GM23338 (cell line): ENCODE measurements at regions not wholly inside any gene's neighbourhood (a gene's known extent, or its start where the extent isn't known, plus 50 kb on each side); places are given as distances from the start of the nearest gene placed in this dataset.

Source experiments
- ATAC-seq: fragments of 200-7000 bp; cut with Tn5 transposase; 3 replicates; pipeline ENCODE4 v1.9.1; 2020
- DNase-seq: peaks from one replicate; pipeline ENCODE4 v3.0.0-alpha.2; 2015; ENCODE audit warnings: low spot score
- H2AFZ ChIP-seq: fragments of 200-600 bp; sonication (generic); 2 replicates; pipeline ENCODE4 v1.8.0; 2016; ENCODE audit warnings: antibody characterized with exemption, mild to moderate bottlenecking, moderate library complexity
- H3F3A ChIP-seq: fragments of 200-600 bp; sonication (generic); replicated peaks from 2 replicates; pipeline ENCODE4 v1.8.0; 2017; ENCODE audit warnings: antibody characterized with exemption, mixed run types, low read depth
- H3K27ac ChIP-seq: fragments of 200-600 bp; sonication (generic); 2 replicates; pipeline ENCODE4 v1.6.1; 2016; ENCODE audit warnings: low read depth
- H3K27me3 ChIP-seq: fragments of 200-600 bp; sonication (generic); 2 replicates; pipeline ENCODE4 v1.8.0; 2016; ENCODE audit warnings: mild to moderate bottlenecking, mixed run types, moderate library complexity; ENCODE audit not compliant: insufficient read depth
- H3K36me3 ChIP-seq: fragments of 200-600 bp; sonication (generic); 2 replicates; pipeline ENCODE4 v1.8.0; 2016; ENCODE audit warnings: mild to moderate bottlenecking; ENCODE audit not compliant: insufficient read depth
- H3K4me1 ChIP-seq: fragments of 200-600 bp; sonication (generic); 2 replicates; pipeline ENCODE4 v1.8.0; 2016; ENCODE audit warnings: mild to moderate bottlenecking, moderate library complexity; ENCODE audit not compliant: insufficient read depth
- H3K4me2 ChIP-seq: fragments of 200-600 bp; sonication (generic); 2 replicates; pipeline ENCODE4 v1.7.1; 2017; ENCODE audit warnings: mixed run types
- H3K4me3 ChIP-seq: fragments of 200-600 bp; sonication (generic); 2 replicates; pipeline ENCODE4 v1.6.1; 2016; ENCODE audit warnings: mixed run types
- H3K79me2 ChIP-seq: fragments of 200-600 bp; sonication (generic); replicated peaks from 2 replicates; pipeline ENCODE4 v1.8.0; 2017; ENCODE audit warnings: mild to moderate bottlenecking; ENCODE audit not compliant: insufficient read depth
- H3K9me2 ChIP-seq: fragments of 200-600 bp; sonication (generic); 2 replicates; pipeline ENCODE4 v1.8.0; 2017; ENCODE audit not compliant: insufficient read depth
- H4K20me1 ChIP-seq: fragments of 200-600 bp; sonication (generic); replicated peaks from 2 replicates; pipeline ENCODE4 v1.8.0; 2017; ENCODE audit warnings: mild to moderate bottlenecking; ENCODE audit not compliant: insufficient read depth
- H3K27ac Mint-ChIP-seq: 2 replicates; pipeline ENCODE4 v1.8.0; 2020; ENCODE audit warnings: inconsistent platforms, mild to moderate bottlenecking, moderate library complexity, mixed read lengths
- H3K27me3 Mint-ChIP-seq: 3 replicates; pipeline ENCODE4 v1.8.0; 2022; ENCODE audit warnings: low read depth, mild to moderate bottlenecking, moderate library complexity, mixed read lengths, inconsistent platforms; ENCODE audit not compliant: insufficient read depth, poor library complexity
- H3K36me3 Mint-ChIP-seq: 3 replicates; pipeline ENCODE4 v1.8.0; 2021; ENCODE audit warnings: low read depth, mild to moderate bottlenecking, inconsistent platforms, moderate library complexity, mixed read lengths
- H3K4me1 Mint-ChIP-seq: 3 replicates; pipeline ENCODE4 v1.8.0; 2020; ENCODE audit warnings: mild to moderate bottlenecking, inconsistent platforms, mixed read lengths
- H3K4me3 Mint-ChIP-seq: 3 replicates; pipeline ENCODE4 v1.8.0; 2021; ENCODE audit warnings: moderate library complexity, mild to moderate bottlenecking, inconsistent platforms, mixed read lengths
- H3K9me3 Mint-ChIP-seq: 3 replicates; pipeline ENCODE4 v1.8.0; 2020; ENCODE audit warnings: moderate library complexity, mild to moderate bottlenecking, inconsistent platforms, mixed read lengths
- EZH2 ChIP-seq: fragments of 200-600 bp; sonication (generic); IDR thresholded peaks from one replicate; pipeline ENCODE4 v1.8.0; 2017; ENCODE audit warnings: antibody characterized with exemption, mild to moderate bottlenecking, low read depth; ENCODE audit not compliant: unreplicated experiment
- EZH2phosphoT487 ChIP-seq: fragments of 200-600 bp; sonication (generic); IDR thresholded peaks from one replicate; pipeline ENCODE4 v1.8.1; 2018; ENCODE audit warnings: antibody characterized with exemption; ENCODE audit not compliant: unreplicated experiment
- JUNB ChIP-seq: IDR thresholded peaks from one replicate; pipeline ENCODE4 v1.6.1; 2016; ENCODE audit warnings: antibody characterized with exemption; ENCODE audit not compliant: unreplicated experiment
- NANOG ChIP-seq: IDR thresholded peaks from 2 replicates; pipeline ENCODE4 v1.6.1; 2016; ENCODE audit warnings: antibody characterized with exemption, borderline replicate concordance
- ZNF331 ChIP-seq: fragments of 250-450 bp; sonication (Bioruptor Pico); IDR thresholded peaks from 2 replicates; pipeline ENCODE4 v1.5.0; 2020; ENCODE audit warnings: low read depth, mild to moderate bottlenecking, moderate library complexity
- TF ChIP-seq, protein P1 (sequence below): fragments of 250-450 bp; sonication (Bioruptor Pico); IDR thresholded peaks from 2 replicates; pipeline ENCODE4 v1.5.0; 2020; ENCODE audit warnings: mild to moderate bottlenecking, moderate library complexity
- TF ChIP-seq, protein P2 (sequence below), 2 experiments: fragments of 200-600 bp in 1 of 2; sonication (generic) in 1 of 2; conservative IDR thresholded peaks; 2 replicates each; pipeline versions ENCODE4 v1.5.1 to v1.6.1; 2016 to 2017; ENCODE audit warnings: antibody characterized with exemption in 2 of 2, low read depth in 2 of 2, mild to moderate bottlenecking in 2 of 2, moderate library complexity in 1 of 2

DNA sequence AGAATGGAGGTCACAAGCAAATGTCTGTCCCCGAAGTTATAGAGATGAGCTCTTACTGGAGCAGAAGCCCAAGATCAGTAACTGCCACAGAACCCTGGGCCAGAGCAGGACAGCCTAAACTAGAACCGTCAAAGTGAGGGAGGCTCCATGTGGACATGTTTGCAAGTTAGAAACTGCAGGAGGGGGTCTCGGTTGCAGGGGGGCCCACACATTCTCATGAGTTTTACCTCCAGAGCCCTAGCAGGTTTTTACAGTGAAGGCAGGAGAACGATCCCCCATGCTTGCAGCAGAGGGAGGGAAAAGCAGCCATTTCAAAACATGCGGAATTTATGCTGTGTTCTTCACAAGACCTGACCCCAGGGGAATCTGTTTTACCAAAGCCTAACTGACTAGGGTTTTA lies 133.5 kb upstream of the B3GAT1 start (continued):
- TF ChIP-seq, protein P1, sequence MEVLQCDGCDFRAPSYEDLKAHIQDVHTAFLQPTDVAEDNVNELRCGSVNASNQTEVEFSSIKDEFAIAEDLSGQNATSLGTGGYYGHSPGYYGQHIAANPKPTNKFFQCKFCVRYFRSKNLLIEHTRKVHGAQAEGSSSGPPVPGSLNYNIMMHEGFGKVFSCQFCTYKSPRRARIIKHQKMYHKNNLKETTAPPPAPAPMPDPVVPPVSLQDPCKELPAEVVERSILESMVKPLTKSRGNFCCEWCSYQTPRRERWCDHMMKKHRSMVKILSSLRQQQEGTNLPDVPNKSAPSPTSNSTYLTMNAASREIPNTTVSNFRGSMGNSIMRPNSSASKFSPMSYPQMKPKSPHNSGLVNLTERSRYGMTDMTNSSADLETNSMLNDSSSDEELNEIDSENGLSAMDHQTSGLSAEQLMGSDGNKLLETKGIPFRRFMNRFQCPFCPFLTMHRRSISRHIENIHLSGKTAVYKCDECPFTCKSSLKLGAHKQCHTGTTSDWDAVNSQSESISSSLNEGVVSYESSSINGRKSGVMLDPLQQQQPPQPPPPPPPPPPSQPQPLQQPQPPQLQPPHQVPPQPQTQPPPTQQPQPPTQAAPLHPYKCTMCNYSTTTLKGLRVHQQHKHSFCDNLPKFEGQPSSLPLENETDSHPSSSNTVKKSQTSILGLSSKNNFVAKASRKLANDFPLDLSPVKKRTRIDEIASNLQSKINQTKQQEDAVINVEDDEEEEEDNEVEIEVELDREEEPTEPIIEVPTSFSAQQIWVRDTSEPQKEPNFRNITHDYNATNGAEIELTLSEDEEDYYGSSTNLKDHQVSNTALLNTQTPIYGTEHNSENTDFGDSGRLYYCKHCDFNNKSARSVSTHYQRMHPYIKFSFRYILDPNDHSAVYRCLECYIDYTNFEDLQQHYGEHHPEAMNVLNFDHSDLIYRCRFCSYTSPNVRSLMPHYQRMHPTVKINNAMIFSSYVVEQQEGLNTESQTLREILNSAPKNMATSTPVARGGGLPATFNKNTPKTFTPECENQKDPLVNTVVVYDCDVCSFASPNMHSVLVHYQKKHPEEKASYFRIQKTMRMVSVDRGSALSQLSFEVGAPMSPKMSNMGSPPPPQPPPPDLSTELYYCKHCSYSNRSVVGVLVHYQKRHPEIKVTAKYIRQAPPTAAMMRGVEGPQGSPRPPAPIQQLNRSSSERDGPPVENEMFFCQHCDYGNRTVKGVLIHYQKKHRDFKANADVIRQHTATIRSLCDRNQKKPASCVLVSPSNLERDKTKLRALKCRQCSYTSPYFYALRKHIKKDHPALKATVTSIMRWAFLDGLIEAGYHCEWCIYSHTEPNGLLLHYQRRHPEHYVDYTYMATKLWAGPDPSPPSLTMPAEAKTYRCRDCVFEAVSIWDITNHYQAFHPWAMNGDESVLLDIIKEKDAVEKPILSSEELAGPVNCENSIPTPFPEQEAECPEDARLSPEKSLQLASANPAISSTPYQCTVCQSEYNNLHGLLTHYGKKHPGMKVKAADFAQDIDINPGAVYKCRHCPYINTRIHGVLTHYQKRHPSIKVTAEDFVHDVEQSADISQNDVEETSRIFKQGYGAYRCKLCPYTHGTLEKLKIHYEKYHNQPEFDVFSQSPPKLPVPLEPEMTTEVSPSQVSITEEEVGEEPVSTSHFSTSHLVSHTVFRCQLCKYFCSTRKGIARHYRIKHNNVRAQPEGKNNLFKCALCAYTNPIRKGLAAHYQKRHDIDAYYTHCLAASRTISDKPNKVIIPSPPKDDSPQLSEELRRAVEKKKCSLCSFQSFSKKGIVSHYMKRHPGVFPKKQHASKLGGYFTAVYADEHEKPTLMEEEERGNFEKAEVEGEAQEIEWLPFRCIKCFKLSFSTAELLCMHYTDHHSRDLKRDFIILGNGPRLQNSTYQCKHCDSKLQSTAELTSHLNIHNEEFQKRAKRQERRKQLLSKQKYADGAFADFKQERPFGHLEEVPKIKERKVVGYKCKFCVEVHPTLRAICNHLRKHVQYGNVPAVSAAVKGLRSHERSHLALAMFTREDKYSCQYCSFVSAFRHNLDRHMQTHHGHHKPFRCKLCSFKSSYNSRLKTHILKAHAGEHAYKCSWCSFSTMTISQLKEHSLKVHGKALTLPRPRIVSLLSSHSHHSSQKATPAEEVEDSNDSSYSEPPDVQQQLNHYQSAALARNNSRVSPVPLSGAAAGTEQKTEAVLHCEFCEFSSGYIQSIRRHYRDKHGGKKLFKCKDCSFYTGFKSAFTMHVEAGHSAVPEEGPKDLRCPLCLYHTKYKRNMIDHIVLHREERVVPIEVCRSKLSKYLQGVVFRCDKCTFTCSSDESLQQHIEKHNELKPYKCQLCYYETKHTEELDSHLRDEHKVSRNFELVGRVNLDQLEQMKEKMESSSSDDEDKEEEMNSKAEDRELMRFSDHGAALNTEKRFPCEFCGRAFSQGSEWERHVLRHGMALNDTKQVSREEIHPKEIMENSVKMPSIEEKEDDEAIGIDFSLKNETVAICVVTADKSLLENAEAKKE (CRISPR knock-in tag), result no peak

DNA sequence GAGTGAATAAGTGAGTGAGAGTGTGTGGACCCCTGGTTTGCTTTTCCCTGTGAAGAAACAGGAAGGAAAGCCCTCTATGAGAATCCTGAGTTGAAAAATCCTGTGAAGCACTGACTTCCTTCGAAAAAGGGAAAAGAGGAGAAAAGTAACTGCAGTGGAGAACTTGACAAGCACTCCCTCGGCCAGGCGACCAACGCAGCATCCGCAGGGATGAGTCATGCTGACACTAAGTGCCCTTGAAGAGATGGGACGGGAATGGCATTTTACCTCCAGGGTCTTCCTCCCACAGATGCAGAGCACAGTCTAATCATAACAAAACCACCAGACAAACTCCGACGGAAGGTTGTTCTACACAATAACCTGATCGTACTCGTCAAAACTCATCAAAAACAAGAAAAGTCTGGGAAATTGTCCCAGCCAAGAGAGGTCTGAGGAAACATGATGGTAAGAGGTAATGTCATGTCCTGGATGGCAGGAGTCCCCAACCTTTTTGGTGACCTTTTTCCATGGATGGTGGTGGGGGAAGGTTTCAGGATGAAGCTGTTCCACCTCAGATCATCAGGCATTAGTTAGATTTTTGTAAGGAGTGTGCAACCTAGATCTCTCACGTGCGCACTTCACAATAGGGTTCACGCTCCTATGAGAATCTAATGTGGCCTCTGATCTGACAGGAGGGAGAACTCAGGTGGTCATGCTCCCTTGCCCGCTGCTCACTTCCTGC lies 132.2 kb upstream of the B3GAT1 start:
- Histone ChIP-seq H3F3A (no peaks in the 10 kb centered on the region), H3K27me3 (no peaks in the 10 kb centered on the region), H3K9me2 (no peaks in the 10 kb centered on the region), H4K20me1 (no peaks in the 10 kb centered on the region), H2AFZ (no peak overlapping the region), H3K4me2 (no peak overlapping the region), H3K4me3 (no peak overlapping the region), H3K4me1 (no peaks in the 10 kb centered on the region), H3K79me2 (no peaks in the 10 kb centered on the region), H3K36me3 (no peaks in the 10 kb centered on the region), H3K27ac (no peak overlapping the region)
- H3K4me3 Mint-ChIP-seq, result no peak overlapping the region
- peaks cover 4% of the 10 kb centered on the region for H3K27me3 Mint-ChIP-seq
- DNase-seq, result no peak
- peaks cover 11% of the 10 kb centered on the region; the same call in 2 of the 3 replicates for H3K4me1 Mint-ChIP-seq
- no peak for TF ChIP-seq NANOG
- no peak for TF ChIP-seq EZH2phosphoT487
- TF ChIP-seq EZH2, result no peak
- TF ChIP-seq, protein P2, sequence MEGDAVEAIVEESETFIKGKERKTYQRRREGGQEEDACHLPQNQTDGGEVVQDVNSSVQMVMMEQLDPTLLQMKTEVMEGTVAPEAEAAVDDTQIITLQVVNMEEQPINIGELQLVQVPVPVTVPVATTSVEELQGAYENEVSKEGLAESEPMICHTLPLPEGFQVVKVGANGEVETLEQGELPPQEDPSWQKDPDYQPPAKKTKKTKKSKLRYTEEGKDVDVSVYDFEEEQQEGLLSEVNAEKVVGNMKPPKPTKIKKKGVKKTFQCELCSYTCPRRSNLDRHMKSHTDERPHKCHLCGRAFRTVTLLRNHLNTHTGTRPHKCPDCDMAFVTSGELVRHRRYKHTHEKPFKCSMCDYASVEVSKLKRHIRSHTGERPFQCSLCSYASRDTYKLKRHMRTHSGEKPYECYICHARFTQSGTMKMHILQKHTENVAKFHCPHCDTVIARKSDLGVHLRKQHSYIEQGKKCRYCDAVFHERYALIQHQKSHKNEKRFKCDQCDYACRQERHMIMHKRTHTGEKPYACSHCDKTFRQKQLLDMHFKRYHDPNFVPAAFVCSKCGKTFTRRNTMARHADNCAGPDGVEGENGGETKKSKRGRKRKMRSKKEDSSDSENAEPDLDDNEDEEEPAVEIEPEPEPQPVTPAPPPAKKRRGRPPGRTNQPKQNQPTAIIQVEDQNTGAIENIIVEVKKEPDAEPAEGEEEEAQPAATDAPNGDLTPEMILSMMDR (conservative IDR thresholded peaks at IDR 0.05; ENCODE audit: low read depth in 2 of 2), result no peak
- no peak for TF ChIP-seq ZNF331 (CRISPR knock-in tag)
- TF ChIP-seq JUNB, result no peak
- H3K36me3 Mint-ChIP-seq, result no peaks in the 10 kb centered on the region
- peaks cover 3% of the 10 kb centered on the region; the same call in 1 of the 3 replicates for H3K9me3 Mint-ChIP-seq
- no peak overlapping the region for H3K27ac Mint-ChIP-seq
- ATAC-seq, result no peak
